GM23338 (cell line): ENCODE measurements at regions not wholly inside any gene's neighbourhood (a gene's known extent, or its start where the extent isn't known, plus 50 kb on each side); places are given as distances from the start of the nearest gene placed in this dataset.

Experiments used
- ATAC-seq: fragments of 200-7000 bp; cut with Tn5 transposase; 3 replicates; pipeline ENCODE4 v1.9.1; 2020
- DNase-seq: peaks from one replicate; pipeline ENCODE4 v3.0.0-alpha.2; 2015; ENCODE audit warnings: low spot score
- H2AFZ ChIP-seq: fragments of 200-600 bp; sonication (generic); 2 replicates; pipeline ENCODE4 v1.8.0; 2016; ENCODE audit warnings: antibody characterized with exemption, mild to moderate bottlenecking, moderate library complexity
- H3F3A ChIP-seq: fragments of 200-600 bp; sonication (generic); replicated peaks from 2 replicates; pipeline ENCODE4 v1.8.0; 2017; ENCODE audit warnings: antibody characterized with exemption, mixed run types, low read depth
- H3K27ac ChIP-seq: fragments of 200-600 bp; sonication (generic); 2 replicates; pipeline ENCODE4 v1.6.1; 2016; ENCODE audit warnings: low read depth
- H3K27me3 ChIP-seq: fragments of 200-600 bp; sonication (generic); 2 replicates; pipeline ENCODE4 v1.8.0; 2016; ENCODE audit warnings: mild to moderate bottlenecking, mixed run types, moderate library complexity; ENCODE audit not compliant: insufficient read depth
- H3K36me3 ChIP-seq: fragments of 200-600 bp; sonication (generic); 2 replicates; pipeline ENCODE4 v1.8.0; 2016; ENCODE audit warnings: mild to moderate bottlenecking; ENCODE audit not compliant: insufficient read depth
- H3K4me1 ChIP-seq: fragments of 200-600 bp; sonication (generic); 2 replicates; pipeline ENCODE4 v1.8.0; 2016; ENCODE audit warnings: mild to moderate bottlenecking, moderate library complexity; ENCODE audit not compliant: insufficient read depth
- H3K4me2 ChIP-seq: fragments of 200-600 bp; sonication (generic); 2 replicates; pipeline ENCODE4 v1.7.1; 2017; ENCODE audit warnings: mixed run types
- H3K4me3 ChIP-seq: fragments of 200-600 bp; sonication (generic); 2 replicates; pipeline ENCODE4 v1.6.1; 2016; ENCODE audit warnings: mixed run types
- H3K79me2 ChIP-seq: fragments of 200-600 bp; sonication (generic); replicated peaks from 2 replicates; pipeline ENCODE4 v1.8.0; 2017; ENCODE audit warnings: mild to moderate bottlenecking; ENCODE audit not compliant: insufficient read depth
- H3K9me2 ChIP-seq: fragments of 200-600 bp; sonication (generic); 2 replicates; pipeline ENCODE4 v1.8.0; 2017; ENCODE audit not compliant: insufficient read depth
- H4K20me1 ChIP-seq: fragments of 200-600 bp; sonication (generic); replicated peaks from 2 replicates; pipeline ENCODE4 v1.8.0; 2017; ENCODE audit warnings: mild to moderate bottlenecking; ENCODE audit not compliant: insufficient read depth
- H3K27ac Mint-ChIP-seq: 2 replicates; pipeline ENCODE4 v1.8.0; 2020; ENCODE audit warnings: inconsistent platforms, mild to moderate bottlenecking, moderate library complexity, mixed read lengths
- H3K27me3 Mint-ChIP-seq: 3 replicates; pipeline ENCODE4 v1.8.0; 2022; ENCODE audit warnings: low read depth, mild to moderate bottlenecking, moderate library complexity, mixed read lengths, inconsistent platforms; ENCODE audit not compliant: insufficient read depth, poor library complexity
- H3K36me3 Mint-ChIP-seq: 3 replicates; pipeline ENCODE4 v1.8.0; 2021; ENCODE audit warnings: low read depth, mild to moderate bottlenecking, inconsistent platforms, moderate library complexity, mixed read lengths
- H3K4me1 Mint-ChIP-seq: 3 replicates; pipeline ENCODE4 v1.8.0; 2020; ENCODE audit warnings: mild to moderate bottlenecking, inconsistent platforms, mixed read lengths
- H3K4me3 Mint-ChIP-seq: 3 replicates; pipeline ENCODE4 v1.8.0; 2021; ENCODE audit warnings: moderate library complexity, mild to moderate bottlenecking, inconsistent platforms, mixed read lengths
- H3K9me3 Mint-ChIP-seq: 3 replicates; pipeline ENCODE4 v1.8.0; 2020; ENCODE audit warnings: moderate library complexity, mild to moderate bottlenecking, inconsistent platforms, mixed read lengths
- CREB1 ChIP-seq: fragments of 250-450 bp; sonication (Bioruptor Pico); IDR thresholded peaks from 2 replicates; pipeline ENCODE4 v1.5.0; 2020; ENCODE audit warnings: low read depth, mild to moderate bottlenecking, moderate library complexity
- CTCF ChIP-seq, 2 experiments: fragments of 200-600 bp in 1 of 2; sonication (generic) in 1 of 2; conservative IDR thresholded peaks; 2 replicates each; pipeline versions ENCODE4 v1.5.1 to v1.6.1; 2016 to 2017; ENCODE audit warnings: antibody characterized with exemption in 2 of 2, low read depth in 2 of 2, mild to moderate bottlenecking in 2 of 2, moderate library complexity in 1 of 2
- ETS1 ChIP-seq: IDR thresholded peaks from 2 replicates; pipeline ENCODE4 v1.6.1; 2016; ENCODE audit warnings: antibody characterized with exemption
- EZH2 ChIP-seq: fragments of 200-600 bp; sonication (generic); IDR thresholded peaks from one replicate; pipeline ENCODE4 v1.8.0; 2017; ENCODE audit warnings: antibody characterized with exemption, mild to moderate bottlenecking, low read depth; ENCODE audit not compliant: unreplicated experiment
- EZH2phosphoT487 ChIP-seq: fragments of 200-600 bp; sonication (generic); IDR thresholded peaks from one replicate; pipeline ENCODE4 v1.8.1; 2018; ENCODE audit warnings: antibody characterized with exemption; ENCODE audit not compliant: unreplicated experiment
- JUNB ChIP-seq: IDR thresholded peaks from one replicate; pipeline ENCODE4 v1.6.1; 2016; ENCODE audit warnings: antibody characterized with exemption; ENCODE audit not compliant: unreplicated experiment
- NANOG ChIP-seq: IDR thresholded peaks from 2 replicates; pipeline ENCODE4 v1.6.1; 2016; ENCODE audit warnings: antibody characterized with exemption, borderline replicate concordance
- POLR2AphosphoS5 ChIP-seq: IDR thresholded peaks from 2 replicates; pipeline ENCODE4 v1.6.1; 2016; ENCODE audit warnings: antibody characterized with exemption, low read depth
- REST ChIP-seq: IDR thresholded peaks from one replicate; pipeline ENCODE4 v1.6.1; 2018; ENCODE audit warnings: antibody characterized with exemption; ENCODE audit not compliant: unreplicated experiment
- STAT1 ChIP-seq: IDR thresholded peaks from one replicate; pipeline ENCODE4 v1.6.1; 2016; ENCODE audit warnings: antibody characterized with exemption; ENCODE audit not compliant: unreplicated experiment
- ZNF114 ChIP-seq: fragments of 250-450 bp; sonication (Bioruptor Pico); IDR thresholded peaks from 2 replicates; pipeline ENCODE4 v1.5.0; 2020; ENCODE audit warnings: mild to moderate bottlenecking, moderate library complexity
- ZNF331 ChIP-seq: fragments of 250-450 bp; sonication (Bioruptor Pico); IDR thresholded peaks from 2 replicates; pipeline ENCODE4 v1.5.0; 2020; ENCODE audit warnings: low read depth, mild to moderate bottlenecking, moderate library complexity
- TF ChIP-seq, protein P1 (sequence below): fragments of 250-450 bp; sonication (Bioruptor Pico); IDR thresholded peaks from 2 replicates; pipeline ENCODE4 v1.5.0; 2020; ENCODE audit warnings: mild to moderate bottlenecking, moderate library complexity

DNA sequence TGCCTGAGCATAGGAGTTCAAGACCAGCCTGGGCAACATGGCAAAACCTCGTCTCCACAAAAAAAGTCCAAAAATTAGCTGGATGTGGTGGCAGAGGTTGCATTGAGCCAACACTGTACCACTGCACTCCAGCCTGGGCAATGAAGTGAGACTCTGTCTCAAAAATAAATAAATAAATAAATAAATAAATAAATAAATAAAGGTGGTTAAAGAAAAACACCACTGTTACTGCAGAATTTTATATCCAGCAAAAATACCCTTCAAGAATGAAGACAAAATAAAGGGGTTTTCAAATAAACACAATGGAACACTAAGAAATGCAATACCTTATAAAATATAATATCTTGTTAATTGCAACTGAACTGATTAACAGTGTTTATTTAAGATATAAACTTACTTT is 150.2 kb upstream of the TBCA start:
- no peaks in the 10 kb centered on the region for H3K36me3 Mint-ChIP-seq
- Histone ChIP-seq H4K20me1 (no peaks in the 10 kb centered on the region), H3F3A (no peaks in the 10 kb centered on the region), H3K36me3 (no peaks in the 10 kb centered on the region), H3K27me3 (no peaks in the 10 kb centered on the region), H2AFZ (no peak overlapping the region), H3K79me2 (no peaks in the 10 kb centered on the region), H3K9me2 (no peaks in the 10 kb centered on the region), H3K4me2 (no peak overlapping the region), H3K4me1 (peaks cover 13% of the 10 kb centered on the region), H3K27ac (no peak overlapping the region), H3K4me3 (no peak overlapping the region)
- ATAC-seq (no peak), DNase-seq (no peak)
- H3K27ac Mint-ChIP-seq = no peak overlapping the region
- TF ChIP-seq, protein P1, sequence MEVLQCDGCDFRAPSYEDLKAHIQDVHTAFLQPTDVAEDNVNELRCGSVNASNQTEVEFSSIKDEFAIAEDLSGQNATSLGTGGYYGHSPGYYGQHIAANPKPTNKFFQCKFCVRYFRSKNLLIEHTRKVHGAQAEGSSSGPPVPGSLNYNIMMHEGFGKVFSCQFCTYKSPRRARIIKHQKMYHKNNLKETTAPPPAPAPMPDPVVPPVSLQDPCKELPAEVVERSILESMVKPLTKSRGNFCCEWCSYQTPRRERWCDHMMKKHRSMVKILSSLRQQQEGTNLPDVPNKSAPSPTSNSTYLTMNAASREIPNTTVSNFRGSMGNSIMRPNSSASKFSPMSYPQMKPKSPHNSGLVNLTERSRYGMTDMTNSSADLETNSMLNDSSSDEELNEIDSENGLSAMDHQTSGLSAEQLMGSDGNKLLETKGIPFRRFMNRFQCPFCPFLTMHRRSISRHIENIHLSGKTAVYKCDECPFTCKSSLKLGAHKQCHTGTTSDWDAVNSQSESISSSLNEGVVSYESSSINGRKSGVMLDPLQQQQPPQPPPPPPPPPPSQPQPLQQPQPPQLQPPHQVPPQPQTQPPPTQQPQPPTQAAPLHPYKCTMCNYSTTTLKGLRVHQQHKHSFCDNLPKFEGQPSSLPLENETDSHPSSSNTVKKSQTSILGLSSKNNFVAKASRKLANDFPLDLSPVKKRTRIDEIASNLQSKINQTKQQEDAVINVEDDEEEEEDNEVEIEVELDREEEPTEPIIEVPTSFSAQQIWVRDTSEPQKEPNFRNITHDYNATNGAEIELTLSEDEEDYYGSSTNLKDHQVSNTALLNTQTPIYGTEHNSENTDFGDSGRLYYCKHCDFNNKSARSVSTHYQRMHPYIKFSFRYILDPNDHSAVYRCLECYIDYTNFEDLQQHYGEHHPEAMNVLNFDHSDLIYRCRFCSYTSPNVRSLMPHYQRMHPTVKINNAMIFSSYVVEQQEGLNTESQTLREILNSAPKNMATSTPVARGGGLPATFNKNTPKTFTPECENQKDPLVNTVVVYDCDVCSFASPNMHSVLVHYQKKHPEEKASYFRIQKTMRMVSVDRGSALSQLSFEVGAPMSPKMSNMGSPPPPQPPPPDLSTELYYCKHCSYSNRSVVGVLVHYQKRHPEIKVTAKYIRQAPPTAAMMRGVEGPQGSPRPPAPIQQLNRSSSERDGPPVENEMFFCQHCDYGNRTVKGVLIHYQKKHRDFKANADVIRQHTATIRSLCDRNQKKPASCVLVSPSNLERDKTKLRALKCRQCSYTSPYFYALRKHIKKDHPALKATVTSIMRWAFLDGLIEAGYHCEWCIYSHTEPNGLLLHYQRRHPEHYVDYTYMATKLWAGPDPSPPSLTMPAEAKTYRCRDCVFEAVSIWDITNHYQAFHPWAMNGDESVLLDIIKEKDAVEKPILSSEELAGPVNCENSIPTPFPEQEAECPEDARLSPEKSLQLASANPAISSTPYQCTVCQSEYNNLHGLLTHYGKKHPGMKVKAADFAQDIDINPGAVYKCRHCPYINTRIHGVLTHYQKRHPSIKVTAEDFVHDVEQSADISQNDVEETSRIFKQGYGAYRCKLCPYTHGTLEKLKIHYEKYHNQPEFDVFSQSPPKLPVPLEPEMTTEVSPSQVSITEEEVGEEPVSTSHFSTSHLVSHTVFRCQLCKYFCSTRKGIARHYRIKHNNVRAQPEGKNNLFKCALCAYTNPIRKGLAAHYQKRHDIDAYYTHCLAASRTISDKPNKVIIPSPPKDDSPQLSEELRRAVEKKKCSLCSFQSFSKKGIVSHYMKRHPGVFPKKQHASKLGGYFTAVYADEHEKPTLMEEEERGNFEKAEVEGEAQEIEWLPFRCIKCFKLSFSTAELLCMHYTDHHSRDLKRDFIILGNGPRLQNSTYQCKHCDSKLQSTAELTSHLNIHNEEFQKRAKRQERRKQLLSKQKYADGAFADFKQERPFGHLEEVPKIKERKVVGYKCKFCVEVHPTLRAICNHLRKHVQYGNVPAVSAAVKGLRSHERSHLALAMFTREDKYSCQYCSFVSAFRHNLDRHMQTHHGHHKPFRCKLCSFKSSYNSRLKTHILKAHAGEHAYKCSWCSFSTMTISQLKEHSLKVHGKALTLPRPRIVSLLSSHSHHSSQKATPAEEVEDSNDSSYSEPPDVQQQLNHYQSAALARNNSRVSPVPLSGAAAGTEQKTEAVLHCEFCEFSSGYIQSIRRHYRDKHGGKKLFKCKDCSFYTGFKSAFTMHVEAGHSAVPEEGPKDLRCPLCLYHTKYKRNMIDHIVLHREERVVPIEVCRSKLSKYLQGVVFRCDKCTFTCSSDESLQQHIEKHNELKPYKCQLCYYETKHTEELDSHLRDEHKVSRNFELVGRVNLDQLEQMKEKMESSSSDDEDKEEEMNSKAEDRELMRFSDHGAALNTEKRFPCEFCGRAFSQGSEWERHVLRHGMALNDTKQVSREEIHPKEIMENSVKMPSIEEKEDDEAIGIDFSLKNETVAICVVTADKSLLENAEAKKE (CRISPR knock-in tag) = no peak
- TF ChIP-seq ZNF114 (CRISPR knock-in tag) (no peak), CREB1 (CRISPR knock-in tag) (no peak), STAT1 (no peak), POLR2AphosphoS5 (no peak), NANOG (no peak), EZH2 (no peak), CTCF (conservative IDR thresholded peaks at IDR 0.05; ENCODE audit: low read depth in 2 of 2) (no peak), ETS1 (no peak), ZNF331 (CRISPR knock-in tag) (no peak), EZH2phosphoT487 (no peak), REST (no peak), JUNB (no peak)
- peaks cover 26% of the 10 kb centered on the region for H3K4me1 Mint-ChIP-seq
- peaks cover 1% of the 10 kb centered on the region for H3K27me3 Mint-ChIP-seq
- no peaks in the 10 kb centered on the region for H3K9me3 Mint-ChIP-seq
- H3K4me3 Mint-ChIP-seq = no peak overlapping the region
